PC-3 (cell line): ENCODE measurements at regions not wholly inside any gene's neighbourhood (a gene's known extent, or its start where the extent isn't known, plus 50 kb on each side); places are given as distances from the start of the nearest gene placed in this dataset.
A peak's percentile ranks its signal among the peaks of the same experiment; 100 is the strongest.

ENCODE experiments used
- ATAC-seq: fragments of 200-7000 bp; cut with Tn5 transposase; 2 replicates; pipeline ENCODE4 v1.9.1; 2020; ENCODE audit warnings: mild to moderate bottlenecking, moderate library complexity
- BruUV-seq: library from RNA; stranded (reverse); fragments of 400-500 nt; replicated peaks from 2 replicates; lab custom pipeline; 2021; lab: Mats Ljungman, UMichigan
- CTCF ChIA-PET: fragments of 300-600 bp; sonication (Branson Sonifier 250); formaldehyde crosslinking; loops from one replicate; lab custom pipeline; 2022; ENCODE audit warnings: antibody characterized with exemption; lab: Charles Lee
- POLR2A ChIA-PET: fragments of 300-600 bp; sonication (Branson Sonifier 250); formaldehyde crosslinking; loops from one replicate; lab custom pipeline; 2022; ENCODE audit warnings: antibody characterized with exemption; ENCODE audit not compliant: unreplicated experiment; lab: Charles Lee
- DNase-seq: peaks from one replicate; pipeline ENCODE4 v3.0.0-alpha.2; 2015
- H2AFZ ChIP-seq: fragments of 300-600 bp; sonication (generic); 2 replicates; pipeline ENCODE4 v1.6.0; 2016; ENCODE audit warnings: antibody characterized with exemption, low read length
- H3F3A ChIP-seq: fragments of 300-600 bp; sonication (generic); one replicate; pipeline ENCODE4 v1.6.0; 2017; ENCODE audit warnings: antibody characterized with exemption, low read length, control low read depth, mild to moderate bottlenecking; ENCODE audit not compliant: unreplicated experiment
- H3K27ac ChIP-seq: fragments of 300-600 bp; sonication (generic); 2 replicates; pipeline ENCODE4 v1.5.1; 2016; ENCODE audit warnings: mild to moderate bottlenecking, low read length
- H3K27me3 ChIP-seq: fragments of 300-600 bp; sonication (generic); 2 replicates; pipeline ENCODE4 v1.6.1; 2016; ENCODE audit warnings: low read length, mixed read lengths
- H3K36me3 ChIP-seq: fragments of 300-600 bp; sonication (generic); 2 replicates; pipeline ENCODE4 v1.6.1; 2016; ENCODE audit warnings: low read depth, mixed run types, low read length, mixed read lengths
- H3K4me1 ChIP-seq: fragments of 300-600 bp; sonication (generic); 2 replicates; pipeline ENCODE4 v1.5.1; 2016; ENCODE audit warnings: low read length; ENCODE audit not compliant: insufficient read depth
- H3K4me2 ChIP-seq: fragments of 300-600 bp; sonication (generic); 2 replicates; pipeline ENCODE4 v1.6.0; 2016; ENCODE audit warnings: low read length
- H3K4me3 ChIP-seq: fragments of 300-600 bp; sonication (generic); 2 replicates; pipeline ENCODE4 v1.5.1; 2016; ENCODE audit warnings: mild to moderate bottlenecking, low read length, mixed read lengths
- H3K79me2 ChIP-seq: fragments of 300-600 bp; sonication (generic); 2 replicates; pipeline ENCODE4 v1.6.1; 2017; ENCODE audit warnings: low read length, mixed read lengths
- H3K9ac ChIP-seq: fragments of 300-600 bp; sonication (generic); 2 replicates; pipeline ENCODE4 v1.6.0; 2016; ENCODE audit warnings: mild to moderate bottlenecking, low read length
- H3K9me2 ChIP-seq: fragments of 300-600 bp; sonication (generic); replicated peaks from 2 replicates; pipeline ENCODE4 v1.6.1; 2016; ENCODE audit warnings: mixed run types, low read length, mixed read lengths
- H3K9me3 ChIP-seq: fragments of 300-600 bp; sonication (generic); 2 replicates; pipeline ENCODE4 v1.6.1; 2016; ENCODE audit warnings: low read length, mixed read lengths
- H4K20me1 ChIP-seq: fragments of 300-600 bp; sonication (generic); 2 replicates; pipeline ENCODE4 v1.6.1; 2016; ENCODE audit warnings: low read length, mixed read lengths
- CTCF ChIP-seq: fragments of 300-600 bp; sonication (generic); conservative IDR thresholded peaks from 2 replicates; pipeline ENCODE4 v1.5.1; 2017; ENCODE audit warnings: antibody characterized with exemption, low read depth, mild to moderate bottlenecking, low read length
- EZH2 ChIP-seq: fragments of 300-600 bp; sonication (generic); IDR thresholded peaks from one replicate; pipeline ENCODE4 v1.6.1; 2017; ENCODE audit warnings: antibody characterized with exemption, mild to moderate bottlenecking, low read length; ENCODE audit not compliant: unreplicated experiment
- EZH2phosphoT487 ChIP-seq: fragments of 300-600 bp; sonication (generic); IDR thresholded peaks from 2 replicates; pipeline ENCODE4 v1.6.1; 2018; ENCODE audit warnings: mild to moderate bottlenecking, antibody characterized with exemption, low read length, borderline replicate concordance
- intact Hi-C: fragments of 100-400 bp; cut with micrococcal nuclease; formaldehyde crosslinking; loops from 2 replicates; pipeline ENCODE4 v1.9.0; 2023

- H3K4me1 ChIP-seq: peaks cover 19% of the 10 kb centered on the region; the same call in 1 of the 2 replicates
- no peak overlapping the region for H3K9ac ChIP-seq
- no peak overlapping the region for H3K4me2 ChIP-seq
- H3K36me3 ChIP-seq: no peaks in the 10 kb centered on the region
- no peaks in the 10 kb centered on the region for H3F3A ChIP-seq
- H3K9me2 ChIP-seq: no peaks in the 10 kb centered on the region
- CTCF ChIA-PET: no interaction called here
- no peak overlapping the region for H3K27ac ChIP-seq
- no peak overlapping the region for H2AFZ ChIP-seq
- DNase-seq: peak; percentile 34
- H3K79me2 ChIP-seq: no peaks in the 10 kb centered on the region
- POLR2A ChIA-PET: no interaction called here
- H3K4me3 ChIP-seq: no peak overlapping the region
- no TSS peak for BruUV-seq
- ATAC-seq: no peak
- TF ChIP-seq CTCF (no peak), EZH2 (no peak), EZH2phosphoT487 (no peak)
- H4K20me1 ChIP-seq: no peaks in the 10 kb centered on the region
- no peaks in the 10 kb centered on the region for H3K27me3 ChIP-seq
- no peaks in the 10 kb centered on the region for H3K9me3 ChIP-seq
- intact Hi-C loops: no loop called here
These were observed 641.4 kb upstream of the CBLB start for GRCh38 chr3:106510206-106510605.

GRCh38 chr3:106512846-106513245 lies 644.0 kb upstream of the CBLB start:
- no peak for TF ChIP-seq EZH2
- TF ChIP-seq EZH2phosphoT487: no peak
- TF ChIP-seq CTCF: no peak

GRCh38 chr3:106514431-106514830 lies 645.6 kb upstream of the CBLB start:
- no peak for DNase-seq
- no peak for ATAC-seq
- Histone ChIP-seq H3K4me1 (peaks cover 28% of the 10 kb centered on the region), H3K27me3 (no peaks in the 10 kb centered on the region), H3K27ac (no peak overlapping the region), H4K20me1 (no peaks in the 10 kb centered on the region), H3K9me2 (no peaks in the 10 kb centered on the region), H3K4me3 (no peak overlapping the region), H2AFZ (no peak overlapping the region), H3K36me3 (no peaks in the 10 kb centered on the region), H3K9me3 (no peaks in the 10 kb centered on the region), H3K4me2 (no peak overlapping the region), H3K9ac (no peak overlapping the region), H3F3A (no peaks in the 10 kb centered on the region), H3K79me2 (no peaks in the 10 kb centered on the region)
- TF ChIP-seq CTCF (no peak), EZH2phosphoT487 (no peak), EZH2 (no peak)
- ChIA-PET CTCF (no interaction called here), POLR2A (no interaction called here)
- no TSS peak for BruUV-seq
- intact Hi-C loops: no loop called here

More at GRCh38 chr3:106512846-106513245, 644.0 kb upstream of the CBLB start:
- ChIA-PET POLR2A (no interaction called here), CTCF (no interaction called here)
- Histone ChIP-seq H2AFZ (no peak overlapping the region), H3K9me3 (no peaks in the 10 kb centered on the region), H3K27ac (no peak overlapping the region), H3K27me3 (no peaks in the 10 kb centered on the region), H3F3A (no peaks in the 10 kb centered on the region), H3K4me2 (no peak overlapping the region), H3K4me3 (no peak overlapping the region), H3K9me2 (no peaks in the 10 kb centered on the region), H3K79me2 (no peaks in the 10 kb centered on the region), H4K20me1 (no peaks in the 10 kb centered on the region), H3K36me3 (no peaks in the 10 kb centered on the region), H3K4me1 (peaks cover 23% of the 10 kb centered on the region), H3K9ac (no peak overlapping the region)
- no peak for DNase-seq
- ATAC-seq: no peak
- BruUV-seq: no TSS peak
- intact Hi-C loops: no loop called here
